ENCODE measurements at regions not wholly inside any gene's neighbourhood (a gene's known extent, or its start where the extent isn't known, plus 50 kb on each side); places are given as distances from the start of the nearest gene placed in this dataset.

DNA sequence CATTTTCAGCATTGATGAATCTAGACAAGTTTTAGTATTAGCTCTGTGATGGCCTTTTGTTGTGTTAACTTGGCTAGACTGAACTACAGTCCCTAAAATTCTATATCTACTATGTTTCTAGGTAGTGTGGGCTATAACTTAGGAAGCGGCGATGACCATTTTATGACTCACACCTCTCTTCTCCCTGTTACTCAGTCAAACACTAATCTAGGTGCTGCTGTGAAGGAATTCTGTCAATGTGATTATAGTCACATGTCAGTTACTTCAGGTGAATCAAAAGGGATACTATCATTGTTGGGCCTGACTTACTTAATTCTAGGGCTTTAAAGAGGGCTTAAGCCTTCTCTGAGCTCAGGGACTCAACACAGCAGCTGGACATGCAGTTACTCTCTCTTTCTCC is 691.5 kb upstream of the MAP3K7 start:
- peak; percentile 23 for DNase-seq (ENCODE audit: low spot score)
- H3K27ac ChIP-seq = no peak overlapping the region
- POLR2A ChIA-PET (ENCODE audit: low non-redundant PET) = no interaction called here
- TF ChIP-seq, protein P1, sequence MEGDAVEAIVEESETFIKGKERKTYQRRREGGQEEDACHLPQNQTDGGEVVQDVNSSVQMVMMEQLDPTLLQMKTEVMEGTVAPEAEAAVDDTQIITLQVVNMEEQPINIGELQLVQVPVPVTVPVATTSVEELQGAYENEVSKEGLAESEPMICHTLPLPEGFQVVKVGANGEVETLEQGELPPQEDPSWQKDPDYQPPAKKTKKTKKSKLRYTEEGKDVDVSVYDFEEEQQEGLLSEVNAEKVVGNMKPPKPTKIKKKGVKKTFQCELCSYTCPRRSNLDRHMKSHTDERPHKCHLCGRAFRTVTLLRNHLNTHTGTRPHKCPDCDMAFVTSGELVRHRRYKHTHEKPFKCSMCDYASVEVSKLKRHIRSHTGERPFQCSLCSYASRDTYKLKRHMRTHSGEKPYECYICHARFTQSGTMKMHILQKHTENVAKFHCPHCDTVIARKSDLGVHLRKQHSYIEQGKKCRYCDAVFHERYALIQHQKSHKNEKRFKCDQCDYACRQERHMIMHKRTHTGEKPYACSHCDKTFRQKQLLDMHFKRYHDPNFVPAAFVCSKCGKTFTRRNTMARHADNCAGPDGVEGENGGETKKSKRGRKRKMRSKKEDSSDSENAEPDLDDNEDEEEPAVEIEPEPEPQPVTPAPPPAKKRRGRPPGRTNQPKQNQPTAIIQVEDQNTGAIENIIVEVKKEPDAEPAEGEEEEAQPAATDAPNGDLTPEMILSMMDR (conservative IDR thresholded peaks at IDR 0.05; ENCODE audit: low read depth) = no peak
- CTCF ChIA-PET = no interaction called here

DNA sequence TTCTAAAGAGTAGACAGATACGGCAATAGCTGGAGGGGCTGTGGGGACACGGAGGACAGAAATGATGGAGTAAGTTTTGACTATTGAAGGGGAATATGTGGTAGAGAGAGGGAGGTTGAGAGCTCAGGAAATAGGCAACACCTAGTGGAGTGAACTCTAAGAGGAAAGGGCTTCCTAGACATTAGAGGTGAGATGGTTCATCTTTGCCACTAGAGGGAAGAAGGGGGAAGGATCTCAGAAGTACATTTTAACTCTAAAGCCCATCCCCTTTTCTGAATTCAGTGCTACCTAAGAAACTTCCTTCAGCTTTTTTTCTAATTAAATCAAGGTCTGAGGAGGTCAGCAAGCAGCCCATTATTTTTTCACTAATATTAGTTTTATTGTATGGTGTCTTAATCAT is 689.4 kb upstream of the MAP3K7 start:
- no peak overlapping the region for H3K27ac ChIP-seq
- TF ChIP-seq, protein P1 (conservative IDR thresholded peaks at IDR 0.05; ENCODE audit: low read depth) = no peak
- ChIA-PET CTCF (interaction anchor here (0.6 kb wide), 2 partner anchors 31 to 284 kb away, joined by 4 to 5 read pairs; no protein-coding TSS in a partner anchor), POLR2A (ENCODE audit: low non-redundant PET) (no interaction called here)
- peak; percentile 17 for DNase-seq (ENCODE audit: low spot score)

DNA sequence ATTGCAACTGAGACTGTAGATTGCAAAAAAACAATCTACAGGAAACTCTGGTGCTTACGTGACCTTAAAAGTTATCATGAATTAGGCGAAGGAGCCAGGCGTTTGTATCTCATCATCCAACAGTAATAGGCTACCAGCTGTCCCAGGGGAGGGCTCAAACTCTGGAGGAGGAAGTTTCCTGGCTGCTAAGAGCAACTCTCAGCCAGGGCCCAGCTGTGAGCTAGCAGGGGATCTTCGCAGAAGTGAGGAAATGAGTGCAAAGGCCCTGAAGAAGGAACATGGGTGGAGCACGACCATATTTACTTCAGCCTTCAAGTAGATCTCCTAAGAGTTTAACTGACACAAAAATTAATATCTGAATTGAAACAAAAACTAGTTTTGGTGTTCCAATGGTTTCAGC is 686.9 kb upstream of the MAP3K7 start:
- DNase-seq (ENCODE audit: low spot score) = no peak
- TF ChIP-seq, protein P1 (conservative IDR thresholded peaks at IDR 0.05; ENCODE audit: low read depth) = no peak
- POLR2A ChIA-PET (ENCODE audit: low non-redundant PET) = no interaction called here
- CTCF ChIA-PET = no interaction called here
- H3K27ac ChIP-seq = no peak overlapping the region

DNA sequence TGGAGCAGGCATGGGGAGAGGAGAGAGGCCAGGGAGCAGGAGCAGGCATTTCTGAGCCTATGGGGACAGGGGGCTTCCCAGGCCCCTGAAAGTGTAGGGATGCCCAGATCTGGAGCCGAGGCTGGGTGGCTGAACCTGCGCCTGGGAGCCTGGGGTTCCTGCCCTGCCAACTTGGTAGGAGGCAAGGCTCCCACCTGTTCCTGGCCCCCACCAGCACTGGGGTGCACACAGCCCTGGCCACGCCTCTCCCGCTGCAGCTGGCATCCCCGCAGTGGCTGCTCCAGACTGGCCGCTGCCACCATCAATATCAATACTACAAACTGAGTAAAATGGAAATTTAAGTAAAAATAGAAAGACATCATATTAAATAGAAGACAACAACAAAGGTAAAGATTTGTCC is 684.9 kb upstream of the MAP3K7 start:
- ChIA-PET POLR2A (ENCODE audit: low non-redundant PET) (no interaction called here), CTCF (no interaction called here)
- H3K27ac ChIP-seq = no peak overlapping the region
- no peak for DNase-seq (ENCODE audit: low spot score)
- TF ChIP-seq, protein P1 (conservative IDR thresholded peaks at IDR 0.05; ENCODE audit: low read depth) = no peak

DNA sequence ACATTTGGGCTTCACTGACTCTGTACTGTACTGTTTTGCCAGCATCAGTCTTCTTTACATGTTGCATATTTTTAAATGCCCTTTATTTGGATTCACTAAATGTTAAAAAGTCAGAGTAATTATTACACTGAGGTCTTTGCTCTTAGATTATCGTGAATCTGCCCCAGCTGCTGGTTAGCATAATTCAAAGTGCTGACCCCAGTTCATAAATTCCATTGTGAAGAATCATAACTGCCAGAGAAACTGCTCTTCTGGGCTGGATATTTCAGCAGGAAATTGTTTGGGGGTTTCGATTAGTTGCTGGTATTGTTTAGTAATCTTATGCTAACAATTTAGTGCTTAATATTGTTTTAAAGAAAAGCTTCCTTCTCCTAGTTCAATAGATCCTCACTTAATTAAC is 682.1 kb upstream of the MAP3K7 start:
- H3K27ac ChIP-seq = no peak overlapping the region
- TF ChIP-seq, protein P1 (conservative IDR thresholded peaks at IDR 0.05; ENCODE audit: low read depth) = no peak
- ChIA-PET POLR2A (ENCODE audit: low non-redundant PET) (no interaction called here), CTCF (no interaction called here)
- no peak for DNase-seq (ENCODE audit: low spot score)

DNA sequence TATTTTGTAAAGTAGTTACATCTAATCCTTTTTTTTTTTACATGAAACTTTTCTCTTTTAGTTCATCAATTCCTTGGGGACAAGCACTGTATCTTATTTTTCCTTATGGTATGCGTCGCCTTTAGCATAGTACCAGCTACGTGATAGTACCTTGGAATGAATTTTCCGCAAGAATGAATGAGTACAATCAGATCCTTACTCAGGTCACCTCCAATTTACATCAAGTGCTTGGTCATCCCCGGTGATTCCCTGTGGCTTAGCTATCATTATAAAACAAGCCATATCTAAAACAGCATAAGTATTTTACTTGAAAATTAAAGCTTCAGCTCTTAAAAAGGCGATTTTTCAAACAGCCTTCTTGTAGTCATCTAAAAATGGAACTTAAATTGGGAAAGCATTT is 680.4 kb upstream of the MAP3K7 start:
- ChIA-PET CTCF (interaction anchor here (0.6 kb wide), 1 partner anchor 855 kb away, joined by 6 read pairs; no protein-coding TSS in a partner anchor), POLR2A (ENCODE audit: low non-redundant PET) (no interaction called here)
- TF ChIP-seq, protein P1 (conservative IDR thresholded peaks at IDR 0.05; ENCODE audit: low read depth) = no peak
- no peak for DNase-seq (ENCODE audit: low spot score)
- no peak overlapping the region for H3K27ac ChIP-seq

DNA sequence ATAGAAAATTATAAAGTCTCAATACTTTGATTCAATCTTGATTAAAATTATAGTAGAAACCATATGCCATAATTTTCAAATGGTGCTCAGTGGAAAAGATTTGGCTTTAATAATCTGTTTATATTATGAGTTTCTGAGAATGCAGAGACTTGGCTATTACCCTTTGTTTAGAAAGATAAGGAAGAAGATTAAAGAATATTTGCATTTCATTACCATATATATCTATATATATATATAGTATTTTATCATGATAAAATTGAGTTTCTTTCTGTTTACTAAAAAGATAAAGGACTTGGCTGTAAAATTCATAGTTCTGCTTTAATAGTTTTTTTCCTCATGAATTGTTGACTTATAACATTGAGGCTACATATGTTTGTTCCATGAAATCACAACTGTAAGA is 679.3 kb upstream of the MAP3K7 start:
- TF ChIP-seq, protein P1 (conservative IDR thresholded peaks at IDR 0.05; ENCODE audit: low read depth) = no peak
- POLR2A ChIA-PET (ENCODE audit: low non-redundant PET) = no interaction called here
- CTCF ChIA-PET = no interaction called here
- DNase-seq (ENCODE audit: low spot score) = no peak
- H3K27ac ChIP-seq = no peak overlapping the region
